Activated naive CD8-positive, alpha-beta T cell treated with anti-CD3 and anti-CD28 coated beads for 36 hours (primary cell): ENCODE measurements at regions not wholly inside any gene's neighbourhood (a gene's known extent, or its start where the extent isn't known, plus 50 kb on each side); places are given as distances from the start of the nearest gene placed in this dataset.

Experiments
- DNase-seq: peaks from one replicate; pipeline ENCODE4 v3.0.0; 2021
- H3K27ac Mint-ChIP-seq: one replicate; pipeline ENCODE4 v1.8.0; 2022; ENCODE audit warnings: mild to moderate bottlenecking, moderate library complexity, mixed read lengths
- H3K27me3 Mint-ChIP-seq: one replicate; pipeline ENCODE4 v1.8.0; 2022; ENCODE audit warnings: mild to moderate bottlenecking, mixed read lengths
- H3K36me3 Mint-ChIP-seq: one replicate; pipeline ENCODE4 v1.8.0; 2021; ENCODE audit warnings: mild to moderate bottlenecking, mixed read lengths
- H3K4me1 Mint-ChIP-seq: one replicate; pipeline ENCODE4 v1.8.0; 2021; ENCODE audit warnings: mixed read lengths
- H3K4me3 Mint-ChIP-seq: one replicate; pipeline ENCODE4 v1.8.0; 2022; ENCODE audit warnings: mild to moderate bottlenecking, moderate library complexity, mixed read lengths
- H3K9me3 Mint-ChIP-seq: one replicate; pipeline ENCODE4 v1.8.0; 2022; ENCODE audit warnings: mixed read lengths

- H3K27me3 Mint-ChIP-seq, result peaks cover 12% of the 10 kb centered on the region
- H3K36me3 Mint-ChIP-seq, result no peaks in the 10 kb centered on the region
- H3K9me3 Mint-ChIP-seq, result no peaks in the 10 kb centered on the region
- H3K4me1 Mint-ChIP-seq, result no peaks in the 10 kb centered on the region
- H3K4me3 Mint-ChIP-seq, result no peak overlapping the region
- no peak for DNase-seq
- H3K27ac Mint-ChIP-seq, result no peak overlapping the region
Observed at GRCh38 chr16:54455030-54455725, 168.6 kb upstream of the IRX3 start.

DNA sequence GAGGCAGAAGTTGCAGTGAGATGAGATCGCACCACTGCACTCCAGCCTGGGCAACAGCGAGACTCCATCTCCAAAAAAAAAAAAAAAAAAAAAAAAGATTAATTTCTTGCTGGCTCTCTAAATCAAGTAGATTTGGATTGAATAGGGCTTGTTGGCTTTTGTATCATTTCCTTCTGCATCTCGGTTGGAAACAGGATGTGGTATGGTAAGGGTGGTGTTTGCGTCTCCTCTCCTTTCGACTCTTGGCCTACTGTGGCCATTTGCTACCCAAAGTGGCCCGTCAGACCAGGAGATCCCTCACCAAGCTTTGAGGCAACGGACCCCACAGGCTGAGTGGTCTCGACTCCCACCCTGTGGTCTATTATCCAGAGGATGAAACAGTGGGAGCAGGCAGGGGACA lies 168.0 kb upstream of the IRX3 start:
- Mint-ChIP-seq H3K27ac (no peak overlapping the region), H3K27me3 (peaks cover 14% of the 10 kb centered on the region), H3K4me1 (no peaks in the 10 kb centered on the region), H3K4me3 (no peak overlapping the region), H3K36me3 (no peaks in the 10 kb centered on the region), H3K9me3 (no peaks in the 10 kb centered on the region)
- DNase-seq, result no peak

DNA sequence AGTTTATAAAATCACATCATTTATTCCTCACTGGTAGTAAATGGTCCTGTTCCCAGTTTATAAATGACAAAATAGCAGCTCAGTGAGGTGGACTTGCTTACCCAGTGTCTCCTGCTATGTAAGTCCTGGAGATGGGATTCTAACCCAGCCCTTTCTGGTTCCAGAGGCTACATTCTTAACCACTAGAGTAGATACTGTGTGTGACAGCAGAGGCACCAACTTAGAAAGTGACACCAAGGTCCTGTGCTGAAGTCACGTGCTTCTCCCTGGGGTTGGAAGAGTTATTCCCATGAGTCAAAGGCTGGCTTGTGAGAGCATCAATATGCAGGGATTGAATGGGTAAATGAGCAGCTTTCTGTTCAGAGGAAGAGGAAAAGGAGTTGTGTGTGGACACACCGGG lies 167.3 kb upstream of the IRX3 start:
- Mint-ChIP-seq H3K27ac (no peak overlapping the region), H3K4me1 (no peaks in the 10 kb centered on the region), H3K4me3 (no peak overlapping the region), H3K36me3 (no peaks in the 10 kb centered on the region), H3K27me3 (peaks cover 19% of the 10 kb centered on the region), H3K9me3 (no peaks in the 10 kb centered on the region)
- DNase-seq, result no peak

DNA sequence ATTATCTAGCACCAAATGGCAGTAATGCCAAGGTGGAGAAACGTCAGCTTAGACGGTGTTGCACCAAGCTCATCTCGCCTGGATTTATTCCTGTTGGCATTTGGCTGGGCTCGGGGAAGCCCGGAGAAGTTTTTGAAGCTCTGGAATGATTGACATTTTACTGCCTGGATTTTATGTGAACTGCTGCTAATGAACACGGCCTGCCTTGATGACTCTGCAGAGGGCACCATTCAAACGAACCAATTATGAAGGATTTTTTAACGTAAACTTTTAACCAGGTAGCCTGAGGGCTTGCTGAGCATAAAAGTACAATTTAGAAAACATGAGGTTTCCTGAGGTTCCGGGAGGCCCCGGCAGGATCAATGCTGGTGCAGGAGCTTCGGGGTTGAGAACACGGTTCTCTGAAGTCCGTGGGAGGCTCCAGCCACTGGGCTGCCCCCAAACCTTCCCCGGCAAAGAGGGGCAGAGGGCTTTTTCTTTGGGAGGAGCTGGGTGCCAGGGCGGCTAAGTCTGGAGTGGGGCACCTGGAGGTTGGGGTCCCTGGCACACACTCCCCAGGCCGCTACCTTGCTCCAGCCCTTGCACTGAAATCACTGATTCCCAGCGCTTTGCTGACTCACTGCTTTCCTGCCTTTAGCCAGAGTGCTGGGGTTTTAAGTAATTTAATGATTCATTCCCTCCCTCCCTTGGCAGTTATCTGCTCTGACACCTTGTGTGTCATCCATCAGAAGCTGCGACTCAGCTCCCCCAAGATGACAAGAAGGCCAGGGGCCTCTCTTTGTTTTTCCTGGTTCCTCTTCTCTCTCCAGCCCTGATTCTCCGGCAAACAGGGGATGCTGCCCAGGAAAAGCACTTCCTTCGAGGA lies 161.2 kb upstream of the IRX3 start:
- DNase-seq, result no peak
- Mint-ChIP-seq H3K9me3 (no peaks in the 10 kb centered on the region), H3K27ac (no peak overlapping the region), H3K36me3 (no peaks in the 10 kb centered on the region), H3K4me1 (no peaks in the 10 kb centered on the region), H3K4me3 (no peak overlapping the region), H3K27me3 (peaks cover 24% of the 10 kb centered on the region)

DNA sequence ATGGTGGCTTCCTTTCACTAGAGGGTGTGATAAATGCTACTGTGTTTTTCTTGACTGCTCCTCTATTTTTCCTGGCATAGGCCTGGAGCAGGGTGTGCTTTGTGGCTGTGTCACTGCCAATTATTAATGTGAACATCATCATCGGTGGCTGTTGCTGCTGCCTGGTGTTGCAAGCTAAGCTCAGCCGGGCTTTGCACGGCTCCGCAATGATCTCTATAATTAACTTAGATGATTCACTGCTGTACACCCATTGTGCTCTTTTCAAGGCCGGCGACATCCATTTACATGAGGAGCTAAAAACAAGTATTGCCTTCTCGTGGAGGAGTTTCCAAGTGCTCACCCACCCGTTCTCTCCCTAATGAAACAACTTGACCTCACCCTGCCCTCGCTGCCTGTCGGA lies 160.1 kb upstream of the IRX3 start:
- DNase-seq, result no peak
- Mint-ChIP-seq H3K4me3 (no peak overlapping the region), H3K36me3 (no peaks in the 10 kb centered on the region), H3K27me3 (peaks cover 24% of the 10 kb centered on the region), H3K9me3 (no peaks in the 10 kb centered on the region), H3K4me1 (no peaks in the 10 kb centered on the region), H3K27ac (no peak overlapping the region)

GRCh38 chr16:54444851-54445458 lies 158.4 kb upstream of the IRX3 start:
- H3K27ac Mint-ChIP-seq, result no peak overlapping the region
- no peaks in the 10 kb centered on the region for H3K36me3 Mint-ChIP-seq
- DNase-seq, result no peak
- H3K4me3 Mint-ChIP-seq, result no peak overlapping the region
- peaks cover 19% of the 10 kb centered on the region for H3K27me3 Mint-ChIP-seq
- H3K9me3 Mint-ChIP-seq, result no peaks in the 10 kb centered on the region
- H3K4me1 Mint-ChIP-seq, result no peaks in the 10 kb centered on the region

DNA sequence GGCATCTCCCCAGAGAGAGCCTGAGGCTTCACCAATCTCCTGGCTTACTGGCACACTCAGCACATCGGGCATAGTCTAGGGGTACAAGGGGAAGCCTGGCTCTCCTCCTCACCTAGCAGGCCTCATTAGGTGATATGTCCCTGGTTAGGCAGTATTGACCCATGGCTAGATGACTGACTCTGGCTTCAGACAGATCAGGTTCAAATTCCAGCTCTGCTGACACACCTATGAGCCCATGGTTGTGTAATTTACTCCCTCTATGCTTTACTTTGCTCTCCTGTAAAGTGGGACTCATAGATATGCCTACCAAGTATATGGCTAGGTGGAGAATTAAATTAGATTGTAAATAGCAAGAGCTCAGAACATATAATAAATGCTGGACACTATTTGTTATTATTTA lies 157.3 kb upstream of the IRX3 start:
- no peak for DNase-seq
- Mint-ChIP-seq H3K27ac (no peak overlapping the region), H3K4me1 (no peaks in the 10 kb centered on the region), H3K4me3 (no peak overlapping the region), H3K27me3 (peaks cover 11% of the 10 kb centered on the region), H3K36me3 (no peaks in the 10 kb centered on the region), H3K9me3 (no peaks in the 10 kb centered on the region)

GRCh38 chr16:54443352-54443751 lies 156.8 kb upstream of the IRX3 start:
- DNase-seq, result no peak
- Mint-ChIP-seq H3K27me3 (peaks cover 7% of the 10 kb centered on the region), H3K9me3 (no peaks in the 10 kb centered on the region), H3K4me3 (no peak overlapping the region), H3K27ac (no peak overlapping the region), H3K36me3 (no peaks in the 10 kb centered on the region), H3K4me1 (no peaks in the 10 kb centered on the region)

DNA sequence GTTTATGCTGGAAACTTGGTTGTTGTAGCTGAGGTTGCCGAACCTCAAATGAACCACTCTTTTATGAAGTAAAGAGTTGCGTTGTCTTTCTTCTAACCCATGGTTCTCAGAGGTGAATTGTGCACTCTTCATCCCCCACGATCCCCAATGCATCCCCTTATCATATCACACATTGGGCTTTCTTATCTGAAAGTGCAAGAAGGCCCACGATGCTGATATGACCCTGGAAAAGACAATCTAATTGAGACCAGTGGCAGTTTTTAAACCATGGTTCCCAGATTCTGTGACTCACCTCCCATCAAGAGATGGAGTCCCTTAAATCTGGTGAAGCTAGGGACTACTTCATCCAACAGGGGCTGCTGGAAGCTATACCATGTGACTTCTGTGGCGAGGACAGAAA lies 156.3 kb upstream of the IRX3 start:
- DNase-seq, result no peak
- H3K27me3 Mint-ChIP-seq, result peaks cover 3% of the 10 kb centered on the region
- H3K4me3 Mint-ChIP-seq, result no peak overlapping the region
- no peaks in the 10 kb centered on the region for H3K36me3 Mint-ChIP-seq
- H3K4me1 Mint-ChIP-seq, result no peaks in the 10 kb centered on the region
- no peaks in the 10 kb centered on the region for H3K9me3 Mint-ChIP-seq
- no peak overlapping the region for H3K27ac Mint-ChIP-seq

DNA sequence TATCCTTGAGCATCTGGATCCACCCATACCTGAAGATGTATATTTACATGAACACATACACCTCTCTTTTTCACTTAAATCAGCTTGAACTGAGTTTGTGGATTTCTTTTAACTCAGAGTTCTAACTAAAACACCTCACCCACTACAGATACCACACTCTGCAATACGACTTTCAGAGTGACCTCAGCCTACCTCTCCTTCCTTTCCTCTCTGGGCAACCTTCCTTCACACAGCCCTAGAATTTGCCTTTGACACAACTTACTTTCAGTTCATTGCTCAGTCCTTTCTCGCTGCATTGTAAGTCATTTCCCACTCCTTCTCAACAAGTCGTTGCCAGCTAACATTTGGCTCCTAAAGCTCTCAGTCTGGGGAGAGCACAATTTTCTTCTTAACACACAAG lies 151.9 kb upstream of the IRX3 start:
- DNase-seq, result no peak

GRCh38 chr16:54437921-54438320 lies 151.3 kb upstream of the IRX3 start:
- peaks cover 15% of the 10 kb centered on the region for H3K27me3 Mint-ChIP-seq
- no peak overlapping the region for H3K27ac Mint-ChIP-seq
- no peaks in the 10 kb centered on the region for H3K4me1 Mint-ChIP-seq
- no peak overlapping the region for H3K4me3 Mint-ChIP-seq
- no peak for DNase-seq
- no peaks in the 10 kb centered on the region for H3K36me3 Mint-ChIP-seq
- H3K9me3 Mint-ChIP-seq, result no peaks in the 10 kb centered on the region

More for the DNA sequence above, 151.9 kb upstream of the IRX3 start:
- H3K9me3 Mint-ChIP-seq, result no peaks in the 10 kb centered on the region
- H3K4me3 Mint-ChIP-seq, result no peak overlapping the region
- H3K27me3 Mint-ChIP-seq, result peaks cover 10% of the 10 kb centered on the region
- H3K4me1 Mint-ChIP-seq, result no peaks in the 10 kb centered on the region
- H3K36me3 Mint-ChIP-seq, result no peaks in the 10 kb centered on the region
- no peak overlapping the region for H3K27ac Mint-ChIP-seq

- no peak overlapping the region for H3K27ac Mint-ChIP-seq
- no peak for DNase-seq
- no peaks in the 10 kb centered on the region for H3K9me3 Mint-ChIP-seq
- no peaks in the 10 kb centered on the region for H3K36me3 Mint-ChIP-seq
- no peak overlapping the region for H3K4me3 Mint-ChIP-seq
- H3K27me3 Mint-ChIP-seq, result peaks cover 21% of the 10 kb centered on the region
- no peaks in the 10 kb centered on the region for H3K4me1 Mint-ChIP-seq
Observed at GRCh38 chr16:54437401-54437800, 150.8 kb upstream of the IRX3 start.

DNA sequence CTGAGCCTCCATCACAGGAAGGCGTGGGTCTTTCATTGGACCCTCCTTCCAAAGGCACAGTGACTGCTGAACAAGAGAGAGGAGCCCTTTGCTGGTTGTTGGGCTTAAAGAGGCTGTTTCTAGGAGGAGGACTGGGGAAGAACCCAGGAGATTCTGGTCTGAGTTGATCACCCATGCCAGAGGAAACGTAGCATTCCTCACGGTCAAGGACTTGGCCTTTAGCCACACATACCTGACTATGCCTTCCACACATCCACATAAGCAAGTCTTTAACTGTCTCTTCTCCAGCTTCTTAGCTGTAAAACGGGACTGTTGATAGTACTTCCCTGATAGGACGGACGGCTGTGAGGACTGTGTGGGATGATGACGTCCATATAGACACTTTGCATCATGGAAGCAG lies 149.8 kb upstream of the IRX3 start:
- Mint-ChIP-seq H3K4me1 (no peaks in the 10 kb centered on the region), H3K4me3 (no peak overlapping the region), H3K27ac (no peak overlapping the region), H3K9me3 (no peaks in the 10 kb centered on the region), H3K36me3 (no peaks in the 10 kb centered on the region), H3K27me3 (peaks cover 29% of the 10 kb centered on the region)
- DNase-seq, result no peak

DNA sequence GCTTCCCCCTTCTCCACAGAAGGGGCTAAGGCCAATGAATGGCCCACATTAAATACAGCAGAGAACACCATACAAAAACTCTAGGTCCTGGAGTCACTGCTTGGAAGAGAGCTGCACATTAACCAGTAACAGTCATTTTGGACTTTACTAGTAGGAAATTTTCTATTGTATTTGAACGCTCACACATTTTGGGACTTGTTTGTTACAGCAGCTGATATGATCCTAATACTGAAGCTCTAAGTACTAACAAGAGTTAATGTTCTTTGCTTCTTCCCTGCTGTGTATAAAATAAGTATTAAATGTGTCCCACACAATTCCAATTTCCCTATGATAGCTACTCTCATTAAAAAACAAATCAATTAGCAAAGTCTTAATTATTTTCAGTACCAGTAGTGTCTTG lies 148.3 kb upstream of the IRX3 start:
- Mint-ChIP-seq H3K9me3 (peaks cover 4% of the 10 kb centered on the region), H3K4me3 (no peak overlapping the region), H3K36me3 (no peaks in the 10 kb centered on the region), H3K4me1 (no peaks in the 10 kb centered on the region), H3K27ac (no peak overlapping the region), H3K27me3 (peaks cover 43% of the 10 kb centered on the region)
- no peak for DNase-seq

- Mint-ChIP-seq H3K4me1 (no peaks in the 10 kb centered on the region), H3K9me3 (peaks cover 6% of the 10 kb centered on the region), H3K36me3 (no peaks in the 10 kb centered on the region), H3K27me3 (peaks cover 58% of the 10 kb centered on the region), H3K27ac (no peak overlapping the region), H3K4me3 (no peak overlapping the region)
- DNase-seq, result no peak
Observed at GRCh38 chr16:54432897-54433229, 146.3 kb upstream of the IRX3 start.
